Fibroblast of lung (primary cell): ENCODE measurements at regions not wholly inside any gene's neighbourhood (a gene's known extent, or its start where the extent isn't known, plus 50 kb on each side); places are given as distances from the start of the nearest gene placed in this dataset.

Experiments
- DNase-seq, 2 donors: peaks; one replicate each; pipeline versions ENCODE4 v3.0.0 to v3.0.0-alpha.2; 2010; ENCODE audit warnings: low read depth in 2 of 2
- H2AFZ ChIP-seq: 2 replicates; pipeline ENCODE4 v1.5.1; 2012; ENCODE audit warnings: low read length, control low read depth, inconsistent platforms
- H3K27ac ChIP-seq: 2 replicates; pipeline ENCODE4 v1.5.1; 2011; ENCODE audit warnings: low read length, control low read depth; ENCODE audit not compliant: insufficient read depth
- H3K27me3 ChIP-seq: 2 replicates; pipeline ENCODE4 v1.5.1; 2011; ENCODE audit warnings: mild to moderate bottlenecking, low read length; ENCODE audit not compliant: control insufficient read depth, insufficient read depth
- H3K36me3 ChIP-seq: 2 replicates; pipeline ENCODE4 v1.5.1; 2011; ENCODE audit warnings: low read length; ENCODE audit not compliant: control insufficient read depth, insufficient read depth
- H3K4me1 ChIP-seq: 2 replicates; pipeline ENCODE4 v1.5.1; 2011; ENCODE audit warnings: low read length; ENCODE audit not compliant: control insufficient read depth, insufficient read depth; ENCODE audit errors: extremely low read depth
- H3K4me2 ChIP-seq: 2 replicates; pipeline ENCODE4 v1.5.1; 2011; ENCODE audit warnings: low read length, control low read depth; ENCODE audit not compliant: insufficient read depth; ENCODE audit errors: extremely low read depth
- H3K4me3 ChIP-seq, 4 experiments: fragments of 200-600 bp in 1 of 4; sonication (generic) in 1 of 4; replicated peaks in 1 of 4; 2 replicates each; pipeline ENCODE4 v1.5.1; 2011 to 2016; ENCODE audit warnings: low read length in 4 of 4, low read depth in 3 of 4, mild to moderate bottlenecking in 3 of 4, control low read depth in 2 of 4, inconsistent platforms in 1 of 4, mixed read lengths in 1 of 4; ENCODE audit not compliant: insufficient read depth in 1 of 4; ENCODE audit errors: control extremely low read depth in 1 of 4
- H3K79me2 ChIP-seq: 2 replicates; pipeline ENCODE4 v1.5.1; 2012; ENCODE audit warnings: mild to moderate bottlenecking, low read length, inconsistent platforms; ENCODE audit not compliant: control insufficient read depth, insufficient read depth
- H3K9ac ChIP-seq: 2 replicates; pipeline ENCODE4 v1.5.1; 2011; ENCODE audit warnings: mild to moderate bottlenecking, low read length, control low read depth; ENCODE audit not compliant: insufficient read depth
- H3K9me3 ChIP-seq: 2 replicates; pipeline ENCODE4 v1.5.1; 2012; ENCODE audit warnings: low read depth, low read length; ENCODE audit not compliant: control insufficient read depth, insufficient read depth
- H4K20me1 ChIP-seq: 2 replicates; pipeline ENCODE4 v1.5.1; 2011; ENCODE audit warnings: low read length; ENCODE audit not compliant: control insufficient read depth, insufficient read depth; ENCODE audit errors: extremely low read depth
- CTCF ChIP-seq, 2 donors: IDR thresholded peaks in 1 of 2; conservative IDR thresholded peaks in 1 of 2; 1 replicate in 1 of 2; 2 replicates in 1 of 2; pipeline ENCODE4 v1.5.1; 2011 to 2012; ENCODE audit warnings: low read length in 2 of 2, control low read depth in 1 of 2, inconsistent platforms in 1 of 2, low read depth in 1 of 2, mild to moderate bottlenecking in 1 of 2
- EZH2 ChIP-seq: IDR thresholded peaks from 2 replicates; pipeline ENCODE4 v1.5.1; 2012; ENCODE audit warnings: low read length, control low read depth, mild to moderate bottlenecking; ENCODE audit errors: missing control alignments

GRCh38 chr19:23810496-23810895, 51.8 kb upstream of the ZNF681 start:
- Histone ChIP-seq H3K36me3 (no peaks in the 10 kb centered on the region), H3K27me3 (no peaks in the 10 kb centered on the region), H4K20me1 (no peaks in the 10 kb centered on the region), H2AFZ (no peak overlapping the region), H3K9ac (no peak overlapping the region), H3K9me3 (no peaks in the 10 kb centered on the region), H3K4me2 (no peak overlapping the region), H3K27ac (no peak overlapping the region), H3K4me3 (no peak overlapping the region), H3K79me2 (no peaks in the 10 kb centered on the region), H3K4me1 (no peaks in the 10 kb centered on the region)
- DNase-seq = no peak
- TF ChIP-seq CTCF (conservative IDR thresholded peaks at IDR 0.05 in 1 of 2, IDR thresholded peaks at IDR 0.05 in 1 of 2; ENCODE audit: low read depth in 1 of 2, low read length in 2 of 2) = no peak
- TF ChIP-seq EZH2 = no peak
